ENCODE measurements at regions not wholly inside any gene's neighbourhood (a gene's known extent, or its start where the extent isn't known, plus 50 kb on each side); places are given as distances from the start of the nearest gene placed in this dataset.
"Not testable (repeated sequence)": the region's sequence is repeated elsewhere in the genome, so short reads cannot be mapped to it uniquely, and the experiment has no call there.

DNA sequence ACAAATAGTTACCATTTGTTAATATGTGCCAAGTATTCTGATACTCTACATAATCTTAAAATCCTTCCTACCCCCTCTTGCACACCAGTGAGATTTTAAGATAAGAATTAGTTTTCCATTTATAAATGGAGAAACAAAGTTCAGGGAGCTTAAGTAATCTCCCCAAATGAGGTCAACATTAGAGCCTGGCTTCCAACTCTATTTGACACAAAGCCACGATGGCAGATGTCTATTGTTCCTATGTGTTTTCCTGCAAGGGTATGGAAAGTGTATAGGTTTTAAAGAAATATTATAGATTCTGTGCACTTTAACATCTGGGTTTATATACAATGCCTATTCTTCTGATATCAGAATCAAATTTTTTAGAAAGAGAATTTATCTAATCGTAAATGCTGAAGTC lies 143.9 kb upstream of the SEMA3C start:
- CTCF ChIA-PET = no interaction called here
- no peak for DNase-seq (ENCODE audit: extremely low spot score)
- POLR2A ChIA-PET = no interaction called here
- TF ChIP-seq BHLHE40 (IDR thresholded peaks at IDR 0.05; ENCODE audit: borderline replicate concordance) (no peak), ELF4 (IDR thresholded peaks at IDR 0.05) (no peak), ARNT (IDR thresholded peaks at IDR 0.05) (no peak), TARDBP (IDR thresholded peaks at IDR 0.05) (no peak), FOXA1 (IDR thresholded peaks at IDR 0.05) (no peak), ZNF384 (IDR thresholded peaks at IDR 0.05) (no peak), FOXK2 (IDR thresholded peaks at IDR 0.05) (no peak), CTBP1 (IDR thresholded peaks at IDR 0.05; ENCODE audit: borderline replicate concordance) (no peak), NFRKB (IDR thresholded peaks at IDR 0.05) (no peak), HDGF (IDR thresholded peaks at IDR 0.05; ENCODE audit: borderline replicate concordance) (no peak)

DNA sequence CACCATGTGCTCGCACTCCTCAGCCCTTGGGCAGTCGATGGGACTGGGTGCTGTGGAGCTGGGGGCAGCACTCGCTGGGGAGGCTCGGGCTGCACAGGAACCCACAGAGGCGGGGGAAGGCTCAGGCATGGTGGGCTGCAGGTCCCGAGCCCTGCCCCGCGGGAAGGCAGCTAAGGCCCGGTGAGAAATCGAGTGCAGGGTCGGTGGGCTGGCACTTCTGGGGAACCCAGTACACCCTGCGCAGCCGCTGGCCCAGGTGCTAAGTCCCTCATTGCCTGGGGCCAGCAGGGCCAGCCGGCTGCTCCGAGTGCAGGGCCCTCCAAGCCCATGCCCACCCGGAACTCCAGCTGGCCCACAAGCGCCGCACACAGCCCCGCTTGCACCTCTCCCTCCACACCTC lies 138.6 kb upstream of the SEMA3C start:
- CTCF ChIA-PET; POLR2A ChIA-PET; DNase-seq (ENCODE audit: extremely low spot score): not testable (repeated sequence)

DNA sequence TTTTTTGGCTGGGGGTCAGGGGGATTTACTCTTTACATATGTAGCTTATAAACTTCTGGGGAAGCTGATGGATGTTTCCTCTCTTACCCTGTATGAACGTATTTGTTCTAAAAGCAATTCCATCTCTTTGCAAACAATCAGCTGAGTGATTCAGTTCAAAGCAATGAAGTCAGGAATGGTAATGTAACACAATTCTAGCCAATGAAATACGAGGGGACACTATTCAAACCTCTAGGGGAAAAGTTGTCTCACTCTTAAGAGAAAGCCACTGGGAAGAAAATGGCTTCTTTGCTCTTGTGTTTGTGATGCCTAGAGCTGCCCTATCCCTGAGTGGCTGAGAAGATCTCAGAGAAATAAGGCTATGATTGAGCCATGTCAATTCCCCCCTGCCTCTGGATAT lies 134.8 kb upstream of the SEMA3C start:
- TF ChIP-seq LEF1 (IDR thresholded peaks at IDR 0.05; ENCODE audit: borderline replicate concordance) = no peak
- DNase-seq (ENCODE audit: extremely low spot score) = no peak
- ChIA-PET POLR2A (no interaction called here), CTCF (no interaction called here)

GRCh38 chr7:81051811-81052413 lies 133.1 kb upstream of the SEMA3C start:
- DNase-seq (ENCODE audit: extremely low spot score) = no peak
- CTCF ChIA-PET = no interaction called here
- POLR2A ChIA-PET = no interaction called here
- TF ChIP-seq TARDBP (IDR thresholded peaks at IDR 0.05) (no peak), PKNOX1 (IDR thresholded peaks at IDR 0.05) (no peak), BHLHE40 (IDR thresholded peaks at IDR 0.05; ENCODE audit: borderline replicate concordance) (no peak), FOXK2 (IDR thresholded peaks at IDR 0.05) (no peak), SP1 (IDR thresholded peaks at IDR 0.05) (no peak), SUZ12 (IDR thresholded peaks at IDR 0.05) (no peak), ELF4 (IDR thresholded peaks at IDR 0.05) (no peak), LEF1 (IDR thresholded peaks at IDR 0.05; ENCODE audit: borderline replicate concordance) (no peak), HDGF (IDR thresholded peaks at IDR 0.05; ENCODE audit: borderline replicate concordance) (no peak), FOXA1 (IDR thresholded peaks at IDR 0.05) (no peak), FOXM1 (IDR thresholded peaks at IDR 0.05; ENCODE audit: borderline replicate concordance) (no peak), ARNT (IDR thresholded peaks at IDR 0.05) (no peak), ZNF384 (IDR thresholded peaks at IDR 0.05) (no peak), CTBP1 (IDR thresholded peaks at IDR 0.05; ENCODE audit: borderline replicate concordance) (no peak)

DNA sequence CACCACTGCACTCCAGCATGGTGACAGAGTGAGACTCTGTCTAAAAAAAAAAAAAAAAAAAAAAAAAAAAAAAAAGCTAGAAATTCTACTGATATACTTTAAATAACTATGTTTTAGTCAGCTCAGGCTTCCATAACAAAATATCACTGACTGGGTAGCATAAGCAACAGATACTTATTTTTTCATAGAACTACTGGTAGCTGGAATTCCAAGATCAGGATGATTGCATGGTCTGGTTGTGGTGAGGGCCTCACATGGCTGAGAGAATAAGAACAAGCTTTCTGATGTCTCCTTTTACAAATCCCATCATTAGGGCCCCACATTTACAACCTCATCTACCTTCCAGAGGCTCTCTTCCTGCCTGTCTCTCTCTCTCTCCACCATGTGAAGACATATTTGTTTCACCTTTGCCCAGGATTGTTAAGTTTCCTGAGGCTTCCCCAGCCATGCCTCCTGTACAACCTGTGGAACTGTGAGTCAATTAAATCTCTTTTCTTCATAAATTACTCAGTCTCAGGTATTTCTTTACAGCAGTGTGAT lies 126.7 kb upstream of the SEMA3C start:
- DNase-seq (ENCODE audit: extremely low spot score) = no peak
- TF ChIP-seq LEF1 (IDR thresholded peaks at IDR 0.05; ENCODE audit: borderline replicate concordance) = no peak
- TF ChIP-seq FOXA1 (IDR thresholded peaks at IDR 0.05) = no peak
- POLR2A ChIA-PET = no interaction called here
- CTCF ChIA-PET = no interaction called here

DNA sequence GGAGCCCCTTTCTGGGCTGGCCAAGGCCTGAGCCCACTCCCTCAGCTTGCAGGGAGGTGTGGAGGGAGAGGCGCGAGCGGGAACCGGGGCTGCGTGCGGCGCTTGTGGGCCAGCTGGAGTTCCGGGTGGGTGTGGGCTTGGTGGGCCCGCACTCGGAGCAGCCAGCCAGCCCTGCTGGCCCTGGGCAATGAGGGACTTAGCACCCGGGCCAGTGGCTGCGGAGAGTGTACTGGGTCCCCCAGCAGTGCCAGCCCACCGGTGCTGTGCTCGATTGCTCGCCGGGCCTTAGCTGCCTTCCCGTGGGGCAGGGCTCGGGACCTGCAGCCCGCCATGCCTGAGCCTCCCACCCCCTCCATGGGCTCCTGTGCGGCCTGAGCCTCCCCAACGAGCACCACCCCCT lies 123.8 kb upstream of the SEMA3C start:
- POLR2A ChIA-PET; DNase-seq (ENCODE audit: extremely low spot score); CTCF ChIA-PET: not testable (repeated sequence)

DNA sequence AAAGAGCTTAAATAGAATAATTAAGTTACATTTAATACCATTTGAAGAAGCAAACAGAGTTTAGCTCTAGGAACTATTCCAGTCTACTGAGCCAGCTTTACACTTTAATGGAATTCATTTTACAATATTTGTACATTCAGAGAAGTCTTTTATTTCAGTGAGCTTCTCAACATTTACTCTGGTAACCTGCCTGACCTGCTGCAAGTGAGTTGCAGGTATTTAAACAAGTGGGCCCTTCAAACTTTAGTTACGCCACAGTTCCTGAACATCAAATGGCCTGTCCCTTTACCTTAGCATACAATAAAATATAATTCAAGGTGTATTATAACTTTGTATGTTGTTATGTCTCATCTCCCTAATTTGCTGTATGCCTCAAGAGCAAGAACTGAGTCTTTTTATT lies 121.6 kb upstream of the SEMA3C start:
- ChIA-PET CTCF (no interaction called here), POLR2A (no interaction called here)
- DNase-seq (ENCODE audit: extremely low spot score) = no peak
- no peak for TF ChIP-seq SP1 (IDR thresholded peaks at IDR 0.05)
- TF ChIP-seq SUZ12 (IDR thresholded peaks at IDR 0.05) = no peak
- TF ChIP-seq FOXK2 (IDR thresholded peaks at IDR 0.05) = no peak
- TF ChIP-seq TARDBP (IDR thresholded peaks at IDR 0.05) = no peak
- no peak for TF ChIP-seq L3MBTL2 (conservative IDR thresholded peaks at IDR 0.05)
- TF ChIP-seq ARNT (IDR thresholded peaks at IDR 0.05) = no peak
- TF ChIP-seq BHLHE40 (IDR thresholded peaks at IDR 0.05; ENCODE audit: borderline replicate concordance) = no peak
- no peak for TF ChIP-seq NFRKB (IDR thresholded peaks at IDR 0.05)
- no peak for TF ChIP-seq CTBP1 (IDR thresholded peaks at IDR 0.05; ENCODE audit: borderline replicate concordance)
- TF ChIP-seq ZNF384 (IDR thresholded peaks at IDR 0.05) = no peak
- no peak for TF ChIP-seq FOXM1 (IDR thresholded peaks at IDR 0.05; ENCODE audit: borderline replicate concordance)
- TF ChIP-seq FOXA1 (IDR thresholded peaks at IDR 0.05) = no peak
- TF ChIP-seq ELF4 (IDR thresholded peaks at IDR 0.05) = no peak
- no peak for TF ChIP-seq HDGF (IDR thresholded peaks at IDR 0.05; ENCODE audit: borderline replicate concordance)
- TF ChIP-seq PKNOX1 (IDR thresholded peaks at IDR 0.05) = no peak
- TF ChIP-seq LEF1 (IDR thresholded peaks at IDR 0.05; ENCODE audit: borderline replicate concordance) = no peak

- DNase-seq (ENCODE audit: extremely low spot score) = no peak
- POLR2A ChIA-PET = no interaction called here
- no peak for TF ChIP-seq ARNT (IDR thresholded peaks at IDR 0.05)
- TF ChIP-seq ELF4 (IDR thresholded peaks at IDR 0.05) = no peak
- CTCF ChIA-PET = no interaction called here
These were observed 118.0 kb upstream of the SEMA3C start for GRCh38 chr7:81036871-81037270.

Data from HEK293T (cell line).